Germinal center (tissue), 1 donor: ENCODE measurements at regions not wholly inside any gene's neighbourhood (a gene's known extent, or its start where the extent isn't known, plus 50 kb on each side); places are given as distances from the start of the nearest gene placed in this dataset.

Experiments used
- DNase-seq: peaks from one replicate; pipeline ENCODE4 v3.0.0; 2012; ENCODE audit warnings: mixed read lengths, low spot score

DNA sequence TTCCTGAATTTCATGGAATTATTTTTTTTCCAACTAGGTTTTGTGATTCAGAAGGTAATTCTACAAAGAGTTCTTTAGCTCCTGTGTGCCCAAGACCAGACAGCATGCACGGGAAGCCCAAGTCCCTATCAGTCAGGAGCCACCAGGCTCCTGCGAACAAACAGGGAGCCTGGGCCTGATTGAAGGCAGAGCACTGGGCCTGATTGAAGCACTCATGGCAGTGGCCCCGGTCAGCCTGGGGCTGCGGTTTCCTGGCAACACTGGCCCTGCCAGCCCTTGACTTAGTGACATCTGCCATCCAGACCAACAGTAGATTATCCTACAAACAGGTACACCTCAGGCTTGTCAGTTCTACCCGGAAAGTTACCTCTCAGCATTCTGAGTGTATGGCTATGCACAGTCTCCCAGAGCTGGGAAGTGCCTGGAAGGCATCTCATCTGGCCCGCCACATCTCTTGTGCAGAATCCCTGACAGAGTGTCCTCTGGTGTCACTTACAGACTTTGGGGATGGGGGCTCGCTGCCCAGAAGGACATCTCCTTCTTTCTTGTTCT, 133.8 kb downstream of the VEGFA start:
- no peak for DNase-seq

DNA sequence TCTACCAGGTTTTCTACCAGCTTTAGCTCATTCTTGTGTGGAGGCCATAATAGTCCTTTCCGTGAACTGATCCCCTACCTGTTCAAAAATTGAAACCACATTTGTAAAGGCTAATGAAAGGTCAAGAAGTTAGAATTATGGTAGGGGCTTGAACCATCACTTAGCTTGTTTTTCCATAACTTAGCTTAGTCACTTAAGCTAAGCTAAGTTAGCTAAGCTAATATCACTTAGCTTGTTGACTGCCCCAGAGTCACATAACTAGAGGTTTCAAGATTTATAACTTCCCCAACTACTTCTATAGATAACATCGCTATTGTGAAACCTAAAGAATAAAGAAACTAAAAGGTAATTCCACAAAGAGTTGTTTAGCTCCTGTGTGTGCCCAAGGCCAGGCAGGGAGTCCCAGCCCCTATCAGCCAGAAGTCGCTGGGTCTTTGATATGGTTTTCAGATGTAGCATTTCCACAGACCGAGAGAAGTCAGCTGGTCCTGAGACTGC, 131.8 kb downstream of the VEGFA start:
- DNase-seq = no peak

DNA sequence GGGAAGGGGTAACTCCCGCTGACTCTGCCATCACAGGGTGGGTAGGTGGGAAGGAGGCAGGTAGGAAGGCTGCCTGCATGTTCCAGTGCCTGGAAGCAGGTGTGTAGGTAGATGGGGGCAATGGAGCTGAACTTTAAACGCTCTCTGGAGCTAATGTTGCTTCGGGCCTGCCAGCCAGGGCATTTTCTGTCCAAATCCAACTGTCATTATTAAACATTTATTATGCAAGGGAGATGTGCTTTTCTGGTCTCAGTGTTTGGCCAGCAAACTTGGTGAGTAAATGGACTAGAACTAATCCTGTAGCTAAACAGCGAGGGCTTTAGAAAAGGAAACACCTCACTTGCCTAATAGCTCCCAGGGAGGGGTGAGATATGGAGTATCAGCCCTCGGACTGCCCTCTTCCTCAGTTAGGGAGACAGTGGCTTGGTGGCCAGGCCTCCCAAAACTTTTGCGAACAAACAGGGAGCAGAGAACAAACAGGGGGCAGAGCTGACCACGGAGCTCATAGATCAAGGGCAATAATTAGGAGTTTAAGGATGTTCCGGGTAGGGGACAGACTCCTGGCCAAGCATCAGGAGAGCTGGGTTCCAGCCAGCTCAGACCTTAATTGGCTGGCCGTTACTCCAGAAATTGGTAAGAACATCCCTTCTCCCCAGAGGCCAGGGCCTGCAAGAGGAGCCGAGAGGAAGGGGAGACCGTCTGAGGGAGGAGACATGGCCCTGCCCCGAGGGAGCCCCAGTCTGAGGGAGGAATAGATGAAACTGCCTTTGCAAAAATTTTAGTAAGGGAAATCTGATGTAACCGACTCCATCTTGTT, 131.1 kb downstream of the VEGFA start:
- no peak for DNase-seq

DNA sequence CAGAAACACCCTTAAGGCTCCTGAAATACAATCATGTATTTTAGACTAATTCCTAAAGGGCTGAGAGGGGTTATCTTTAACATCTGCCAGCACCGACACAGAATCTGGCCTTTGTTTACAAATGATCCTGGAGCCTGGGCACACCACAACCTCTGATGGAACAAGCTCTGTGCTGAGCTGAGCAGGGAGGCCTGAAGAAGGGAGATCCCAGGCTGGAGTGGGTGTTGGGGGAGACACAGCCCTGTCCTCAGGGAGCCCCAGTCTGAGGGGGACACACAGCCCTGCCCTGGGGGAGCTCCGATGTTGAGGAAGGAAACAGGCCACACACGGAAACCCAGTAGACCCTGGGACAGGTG, 130.5 kb downstream of the VEGFA start:
- no peak for DNase-seq

DNA sequence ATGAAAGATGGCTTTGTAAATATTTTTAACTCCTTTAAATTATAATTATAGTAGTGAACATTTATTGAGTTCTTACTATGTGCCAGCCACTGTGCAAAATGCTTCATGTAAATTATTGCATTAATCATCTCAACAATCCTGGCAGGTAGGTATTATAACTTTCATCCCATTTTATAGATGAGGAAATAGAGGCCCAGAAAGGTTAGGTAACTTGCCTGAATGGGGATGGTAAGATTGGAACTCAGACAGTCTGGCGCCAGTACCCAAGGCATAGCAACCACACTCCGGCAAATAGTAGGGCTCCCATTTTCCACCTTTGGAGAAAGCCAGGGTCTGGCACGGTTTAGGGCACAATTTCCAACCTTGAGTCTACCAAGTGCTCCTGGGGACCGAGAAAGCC, 129.8 kb downstream of the VEGFA start:
- no peak for DNase-seq

DNA sequence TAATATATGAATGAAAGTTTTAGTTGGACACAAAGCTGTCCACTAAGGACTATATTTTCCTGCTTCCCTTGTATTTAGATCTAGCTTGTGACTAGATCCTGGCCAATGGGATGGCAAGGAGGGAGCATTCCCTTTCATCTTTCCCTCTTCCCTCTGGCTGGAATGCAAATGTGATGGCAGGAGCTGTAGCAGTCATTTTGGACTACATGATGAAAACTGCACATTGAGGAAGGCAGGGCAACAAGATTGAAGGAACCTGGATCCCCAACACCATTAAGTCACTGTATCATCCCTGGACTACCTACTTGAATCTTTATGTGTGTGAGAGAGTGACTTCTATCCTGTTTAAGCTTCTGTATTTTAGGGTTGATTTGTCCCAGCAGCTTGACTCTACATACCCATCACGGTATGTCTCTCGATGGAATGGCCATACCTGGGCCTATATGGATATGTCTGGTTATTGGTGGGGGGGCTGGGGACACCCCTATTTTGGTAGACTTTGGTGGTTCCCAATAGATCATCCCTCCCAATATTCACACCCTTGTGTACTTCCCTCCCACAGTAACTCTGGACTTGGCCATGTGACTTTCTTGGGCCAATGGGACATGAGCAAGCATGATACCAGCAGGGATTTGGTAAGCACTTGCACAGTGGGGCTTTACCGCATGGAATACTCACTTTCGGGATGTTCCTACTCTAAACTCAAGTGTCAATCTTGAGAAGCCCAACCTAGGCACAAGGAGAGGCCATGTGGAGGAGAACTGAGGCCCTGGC, 128.5 kb downstream of the VEGFA start:
- DNase-seq = no peak

DNA sequence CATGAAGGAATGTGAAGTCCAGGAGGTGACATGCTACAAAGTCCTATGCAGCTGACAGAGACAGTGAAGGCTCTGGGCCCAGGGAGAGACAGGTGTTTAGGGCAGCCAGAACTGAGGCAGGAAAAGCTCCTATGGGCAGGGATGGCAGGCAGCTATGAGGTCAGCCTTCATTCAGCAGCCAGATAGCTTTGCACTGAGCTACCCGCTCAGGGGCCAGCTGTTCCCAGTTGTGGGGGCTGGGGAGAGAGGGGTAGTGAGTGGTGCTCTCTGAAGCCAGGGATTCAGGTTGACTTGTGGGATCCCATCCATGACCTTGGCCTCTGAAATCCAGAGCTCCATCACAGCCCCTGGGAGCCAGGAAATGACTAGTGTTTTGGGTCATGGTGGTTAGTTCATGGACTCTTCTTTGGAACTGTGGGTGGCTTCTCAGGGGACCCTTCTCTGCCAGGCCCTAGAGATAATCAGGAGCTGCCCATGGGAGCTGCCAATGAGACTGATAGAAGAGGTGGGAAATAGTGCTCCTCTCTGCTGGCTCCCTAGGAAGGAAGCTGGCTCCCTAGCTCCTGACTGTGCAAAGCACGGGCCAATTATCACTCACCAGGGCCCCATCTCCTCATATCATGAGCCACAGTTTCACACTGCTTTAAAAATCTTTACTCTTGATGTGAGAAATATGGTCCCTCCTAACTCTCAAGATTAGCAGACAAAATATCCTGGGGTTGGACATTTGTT, 127.7 kb downstream of the VEGFA start:
- DNase-seq = no peak

DNA sequence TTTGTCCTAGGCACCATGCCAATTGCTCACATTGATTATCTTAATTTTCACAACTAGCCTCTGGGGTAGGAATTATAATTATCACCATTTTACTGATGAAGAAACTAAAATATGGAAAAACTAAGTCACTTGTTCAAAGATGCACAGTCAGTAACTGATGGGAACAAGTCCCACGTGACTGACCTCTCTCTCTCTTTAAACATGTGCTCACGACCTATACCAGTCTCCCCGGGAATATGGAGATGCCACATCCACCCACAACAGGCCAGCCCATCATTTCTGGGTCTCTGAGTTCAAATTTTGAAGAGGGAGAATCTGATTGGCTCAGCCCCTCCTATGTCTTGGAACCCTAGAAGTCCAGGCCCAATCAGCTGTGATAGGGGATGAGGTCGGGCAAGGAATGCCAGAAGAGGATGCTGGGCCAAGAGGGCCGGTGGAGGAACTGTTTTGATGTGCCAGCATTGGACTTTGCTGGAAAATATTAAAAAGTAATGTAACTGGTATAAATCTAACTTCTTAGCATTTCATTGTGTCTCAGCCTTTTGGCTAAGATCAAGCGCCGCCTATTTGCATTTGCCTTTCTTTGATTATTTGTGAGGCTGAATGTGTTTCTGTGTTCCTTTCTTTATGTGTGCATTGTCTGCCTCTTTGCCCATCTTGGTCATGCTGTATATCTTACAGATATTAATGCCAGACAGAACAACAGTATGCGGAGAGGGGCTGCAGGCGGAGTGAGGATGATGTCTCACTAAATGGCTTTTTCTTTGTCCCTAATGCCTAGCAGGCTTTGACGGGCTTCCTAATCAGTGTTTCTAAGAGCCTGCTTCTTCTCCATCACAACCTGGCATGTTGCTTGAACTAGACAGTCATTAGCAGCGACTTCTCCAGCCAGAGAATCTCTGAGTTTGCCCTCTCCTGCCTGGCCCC, 126.6 kb downstream of the VEGFA start:
- no peak for DNase-seq

DNA sequence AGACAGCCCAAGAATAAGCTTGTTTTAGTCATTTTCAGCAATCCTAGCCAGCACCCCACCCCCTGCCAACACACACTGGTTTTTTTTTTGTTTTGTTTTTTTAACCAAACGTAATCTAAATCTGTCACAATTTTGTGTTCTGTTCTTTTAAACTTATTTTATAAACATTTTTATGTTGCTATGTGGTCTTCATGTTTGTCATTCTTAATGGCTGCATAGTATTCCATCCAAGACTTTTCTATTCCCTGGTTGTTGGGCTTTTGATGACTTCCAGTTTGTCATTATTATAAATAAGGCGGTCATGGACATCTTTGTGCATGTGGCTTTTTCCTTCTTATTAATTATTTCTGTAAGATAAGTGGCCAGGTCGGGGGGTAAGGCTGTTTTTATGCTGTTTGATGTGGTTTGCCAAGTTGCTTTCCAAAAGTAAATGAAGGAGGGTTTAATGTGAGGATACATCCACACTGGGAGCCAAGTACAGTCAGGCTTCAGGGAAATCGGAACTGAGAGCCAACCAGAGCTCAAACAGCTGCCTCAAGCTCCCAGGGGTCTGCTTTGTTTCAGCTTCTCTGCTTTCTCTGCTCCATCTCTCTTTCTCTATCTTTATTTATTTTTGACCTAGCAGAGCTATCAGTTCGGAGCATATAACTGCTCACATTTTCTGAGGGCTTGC, 125.8 kb downstream of the VEGFA start:
- DNase-seq = no peak

DNA sequence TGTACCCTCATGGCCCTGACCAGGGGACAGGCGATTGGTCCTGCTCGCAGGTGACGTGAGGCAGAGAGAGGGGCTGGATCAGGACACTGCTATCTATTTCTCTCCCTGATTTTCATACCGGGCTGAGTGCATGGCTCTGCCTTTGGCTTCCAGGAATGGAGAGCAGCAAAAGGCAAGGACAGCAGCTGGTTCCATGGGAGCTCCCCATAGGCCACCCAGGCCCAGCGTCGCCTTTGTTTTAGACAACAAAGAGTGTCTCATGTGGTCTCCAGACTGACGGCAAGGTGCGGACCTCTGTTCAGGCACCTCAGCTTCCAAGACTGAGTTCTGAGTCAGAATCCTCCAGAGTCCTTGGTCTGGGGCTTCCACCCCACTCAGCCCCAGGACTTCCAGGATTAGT, 123.1 kb downstream of the VEGFA start:
- no peak for DNase-seq

DNA sequence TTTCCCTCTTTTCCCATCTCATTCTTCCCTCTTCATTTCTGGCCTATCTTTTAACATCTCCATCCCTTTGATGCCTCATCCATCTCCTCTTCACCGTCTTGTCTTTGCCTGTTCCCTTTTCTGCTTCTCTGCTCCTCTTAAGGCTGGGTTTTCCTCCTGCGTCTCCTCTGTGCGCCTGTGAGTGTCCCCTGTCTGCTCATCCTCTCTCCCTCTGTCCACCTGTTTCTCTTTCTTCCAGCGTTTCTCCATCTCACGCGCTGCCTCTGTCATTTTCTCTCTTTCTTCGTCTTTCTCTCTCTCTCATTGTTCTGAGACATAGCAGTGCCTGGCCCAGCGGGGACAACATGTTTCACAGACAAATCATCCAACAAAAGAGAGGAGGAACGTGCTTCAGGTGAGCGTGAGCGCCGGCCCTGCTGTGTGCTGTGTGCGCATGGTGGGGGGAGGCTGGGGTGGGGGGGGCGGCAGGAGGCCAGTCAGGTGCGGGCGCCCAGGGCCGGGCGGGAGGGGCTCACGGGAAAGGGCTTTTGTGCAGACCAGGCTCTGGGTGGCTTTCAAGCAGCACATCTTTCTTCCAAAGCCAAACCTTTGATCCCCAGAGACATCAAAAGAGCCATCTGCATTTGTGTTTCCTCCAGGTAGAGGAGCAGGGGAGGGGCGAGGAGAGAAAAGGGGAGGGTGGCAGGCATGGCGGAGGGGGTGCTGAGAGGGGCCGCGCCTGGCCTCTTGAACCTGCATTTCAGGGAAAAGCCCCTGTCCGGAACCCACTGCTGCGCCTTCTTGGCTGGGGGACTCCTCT, 121.3 kb downstream of the VEGFA start:
- no peak for DNase-seq

DNA sequence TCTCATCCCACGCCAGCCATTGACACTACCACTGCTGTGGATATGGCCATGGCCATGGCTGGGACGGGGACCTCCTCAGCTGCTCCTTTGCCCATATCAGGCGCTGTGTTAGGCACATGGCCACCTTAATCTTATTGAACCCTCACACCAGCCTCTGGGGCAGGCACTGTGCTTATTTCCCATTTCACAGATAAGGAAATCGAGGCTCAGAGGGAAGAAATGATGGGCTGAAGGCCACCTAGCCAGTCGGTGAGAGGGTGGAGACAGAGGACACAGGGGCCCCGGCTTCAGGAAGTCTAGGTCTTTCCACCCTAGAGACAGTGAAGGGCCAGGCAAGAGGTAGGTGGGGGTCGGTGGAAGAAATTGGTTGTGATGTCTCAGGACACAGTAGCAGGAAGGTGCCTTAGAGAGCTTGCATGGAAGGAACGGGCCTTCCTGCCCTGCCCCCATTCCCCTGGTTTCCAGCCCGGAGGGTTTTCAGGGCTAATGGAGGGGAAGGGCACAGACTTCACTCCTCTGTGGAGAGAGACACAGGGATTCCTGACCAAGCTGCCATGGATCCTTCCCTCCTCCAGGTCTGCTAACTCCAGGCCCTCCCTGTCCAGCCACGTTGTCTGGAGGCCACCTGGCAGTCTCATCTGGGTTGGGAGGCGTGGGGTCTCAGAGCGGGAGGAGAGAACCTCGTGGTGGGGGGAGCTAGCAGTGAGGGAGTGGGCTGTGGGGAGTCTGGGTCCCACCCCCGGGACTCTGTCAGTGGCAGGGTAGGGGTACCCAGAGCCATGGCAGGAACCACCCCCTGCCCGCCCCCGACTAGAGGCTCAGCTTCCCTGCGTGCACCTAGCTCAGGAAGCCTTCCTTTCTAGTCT, 120.4 kb downstream of the VEGFA start:
- no peak for DNase-seq

DNA sequence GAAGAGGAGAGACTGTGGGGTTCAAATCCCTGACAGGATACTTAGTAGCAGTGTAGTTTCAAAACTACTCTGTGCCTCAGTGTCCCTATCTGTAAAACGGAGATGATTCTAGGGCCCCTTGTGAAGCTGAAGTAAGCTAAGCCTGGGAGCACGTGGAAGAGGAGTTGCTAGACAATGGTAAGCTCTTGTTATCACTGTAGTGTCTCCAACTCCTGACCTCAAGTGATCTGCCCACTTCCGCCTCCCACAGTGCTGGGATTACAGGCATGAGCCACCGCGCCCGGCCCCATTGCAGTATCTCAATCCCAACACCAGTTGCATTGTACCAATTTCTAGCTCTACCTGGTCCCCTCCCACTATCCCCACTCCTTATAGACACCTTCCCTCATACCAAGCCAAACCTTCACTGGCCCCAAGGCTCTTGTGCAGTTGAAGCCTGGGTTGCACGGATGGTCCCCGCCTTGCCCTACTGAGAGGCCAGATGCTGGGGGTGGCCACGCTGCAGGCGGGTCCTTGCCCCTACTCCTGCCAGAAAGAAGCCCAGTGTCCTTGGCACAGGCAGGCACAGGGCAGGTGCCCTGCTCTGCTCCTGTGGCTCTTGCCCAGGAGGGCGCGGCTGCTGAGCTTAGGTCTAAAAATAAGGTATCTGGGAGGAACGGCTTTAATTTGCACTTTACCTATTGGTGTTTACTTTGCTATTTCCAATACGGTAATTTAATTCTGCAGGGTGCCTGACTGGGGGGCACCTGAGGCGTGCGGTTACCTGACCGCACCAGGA, 118.1 kb downstream of the VEGFA start:
- DNase-seq = no peak

DNA sequence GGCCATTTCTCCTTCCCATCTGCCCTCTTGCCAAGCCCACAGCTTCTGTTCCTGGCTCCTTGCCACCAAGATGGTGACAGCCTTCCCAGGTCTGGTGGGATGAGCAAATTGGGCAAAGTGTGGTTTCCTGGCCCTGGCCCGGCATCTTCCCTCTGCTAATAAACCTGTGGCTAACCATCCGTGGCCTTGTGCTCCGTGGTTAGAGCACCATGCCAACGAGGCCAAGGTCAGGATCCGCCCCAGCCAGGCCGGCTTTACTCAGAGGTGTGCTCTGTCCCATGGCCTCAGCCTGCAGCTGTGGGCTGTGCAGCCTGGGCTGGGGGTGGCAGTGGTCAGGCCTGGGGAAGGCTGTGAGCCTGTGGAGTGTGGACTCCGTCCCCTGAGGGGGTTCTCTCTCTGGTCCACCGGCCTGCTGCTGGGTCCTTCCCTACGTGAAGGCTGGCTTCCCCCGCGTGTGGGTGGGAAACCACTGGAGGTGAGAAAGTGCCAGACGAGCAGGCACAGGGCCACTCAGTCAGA, 117.4 kb downstream of the VEGFA start:
- DNase-seq = no peak

DNA sequence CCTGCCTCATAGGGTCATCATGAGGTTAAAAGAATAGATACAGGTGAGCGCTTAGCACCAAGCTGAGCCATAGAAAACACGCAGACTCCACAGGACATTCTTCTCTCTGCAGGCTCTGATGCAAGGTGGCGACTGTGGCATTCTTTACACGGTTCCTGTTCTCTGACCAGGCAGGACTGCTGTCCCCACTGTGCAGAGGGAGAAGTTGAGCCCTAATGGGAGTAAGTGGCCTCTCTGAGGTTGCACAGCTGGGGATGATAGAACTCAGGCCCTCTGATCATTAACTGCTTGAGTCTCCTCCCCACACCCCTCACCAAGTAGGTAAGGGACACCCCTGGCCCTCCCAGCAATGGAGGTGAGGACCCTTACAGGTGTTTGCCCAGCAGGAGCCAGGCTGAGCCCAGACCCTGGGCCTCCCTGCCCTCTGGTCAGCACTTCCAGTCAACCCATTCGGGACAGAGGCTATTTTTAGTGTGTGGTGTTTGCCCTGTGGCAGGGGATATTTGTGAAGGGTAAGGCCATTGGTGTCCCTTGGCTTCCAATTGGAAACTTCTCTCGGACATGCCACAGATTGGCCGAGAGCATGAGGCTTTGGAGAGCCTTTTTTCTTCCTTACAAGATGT, 116.8 kb downstream of the VEGFA start:
- no peak for DNase-seq

DNA sequence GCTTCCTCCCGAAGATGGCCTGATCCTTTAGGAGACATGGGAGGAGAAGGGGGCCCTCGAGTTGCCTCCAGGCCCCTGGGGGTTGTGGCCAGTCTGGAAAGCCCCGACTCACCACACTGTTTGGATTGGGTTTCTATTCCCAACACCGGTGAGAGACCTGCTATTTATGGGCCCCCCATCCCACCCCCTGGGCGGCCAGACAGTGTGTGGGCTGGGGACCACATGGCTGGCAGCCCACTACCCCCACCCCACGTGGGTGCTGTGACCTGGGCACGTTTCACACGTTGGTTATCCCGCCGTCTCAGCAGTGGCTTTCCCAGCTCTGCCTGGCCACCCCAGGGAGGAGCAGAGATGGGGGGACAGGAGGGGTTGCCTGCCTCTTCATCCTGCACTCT, 116.1 kb downstream of the VEGFA start:
- DNase-seq = no peak

DNA sequence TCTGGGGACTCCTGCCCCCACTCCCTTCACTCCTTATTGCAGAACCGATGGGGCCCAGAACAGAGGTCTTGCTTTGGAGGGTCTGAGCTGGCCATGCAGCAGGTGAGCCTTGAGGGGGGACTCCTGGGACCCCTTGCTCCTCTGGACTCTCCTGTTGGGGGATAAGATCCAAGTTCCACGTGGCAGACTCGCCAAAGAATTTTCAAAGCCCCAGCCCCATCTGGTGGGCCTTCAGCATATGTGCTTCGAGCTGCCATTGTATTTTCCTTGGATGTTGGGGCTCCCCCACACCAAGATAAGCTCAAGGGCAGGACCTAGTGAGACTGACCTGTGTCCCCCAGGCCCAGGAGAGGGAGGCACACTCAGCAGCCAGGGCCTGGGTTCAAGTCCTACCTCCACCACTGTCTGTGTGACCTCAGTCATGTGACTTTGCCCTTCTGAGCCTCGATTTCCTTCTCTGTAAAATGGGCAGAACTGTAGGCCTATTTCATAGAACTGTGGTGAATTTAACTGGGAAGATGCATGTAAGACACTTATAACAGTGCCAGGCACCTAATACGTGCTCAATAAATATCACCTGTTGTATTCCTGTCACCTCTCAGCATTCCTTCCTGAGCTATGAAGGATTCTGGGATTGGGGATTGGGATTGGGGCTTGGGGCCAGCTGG, 115.5 kb downstream of the VEGFA start:
- no peak for DNase-seq
